ENCODE measurements at regions not wholly inside any gene's neighbourhood (a gene's known extent, or its start where the extent isn't known, plus 50 kb on each side); places are given as distances from the start of the nearest gene placed in this dataset.
"Not testable (repeated sequence)": the region's sequence is repeated elsewhere in the genome, so short reads cannot be mapped to it uniquely, and the experiment has no call there.

DNA sequence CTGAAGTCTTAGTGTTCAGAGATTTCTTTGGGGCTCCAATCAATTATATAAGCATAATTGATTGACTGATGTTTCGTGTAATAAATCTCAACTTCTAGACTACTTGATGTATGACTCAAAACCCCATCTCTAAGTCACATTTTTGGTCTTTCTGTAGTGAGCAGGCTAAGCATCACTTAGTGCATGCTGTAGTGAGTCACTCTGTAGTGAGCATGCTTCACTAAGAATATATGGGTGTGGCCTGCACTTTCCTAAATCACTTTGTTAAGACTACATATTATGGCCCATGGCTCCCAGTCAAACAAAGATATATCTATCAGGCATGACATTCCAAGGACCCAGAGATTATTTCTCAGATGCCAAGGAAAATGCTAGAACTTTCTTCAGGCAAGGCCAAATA is 909.4 kb upstream of the LRFN5 start:
- DNase-seq: no peak

DNA sequence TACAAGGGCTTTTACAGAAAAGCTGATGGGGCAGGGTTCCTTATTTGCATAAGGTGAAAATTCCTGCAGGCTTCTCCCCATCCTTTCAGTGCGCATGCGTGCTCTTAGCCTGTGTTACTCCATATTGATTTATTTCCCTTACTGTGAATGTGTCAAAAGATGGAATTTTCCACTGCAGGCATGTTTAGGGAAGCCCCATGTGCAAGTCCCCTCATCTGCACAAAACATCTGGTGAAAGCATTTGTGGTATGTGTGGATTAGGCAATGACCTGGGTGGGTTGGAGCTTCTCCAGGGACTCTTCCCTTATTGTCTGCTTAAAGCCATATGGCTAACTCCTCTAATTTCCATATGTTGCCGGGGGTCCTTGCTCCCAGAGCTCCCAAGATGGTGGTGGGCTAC is 912.7 kb upstream of the LRFN5 start:
- DNase-seq: peak in 2 of 3 donors; percentile 7 to 11

- DNase-seq: no peak
Observed at GRCh38 chr14:40691066-40691465, 915.6 kb upstream of the LRFN5 start.

- no peak for DNase-seq
Observed at GRCh38 chr14:40685764-40686163, 920.9 kb upstream of the LRFN5 start.

DNA sequence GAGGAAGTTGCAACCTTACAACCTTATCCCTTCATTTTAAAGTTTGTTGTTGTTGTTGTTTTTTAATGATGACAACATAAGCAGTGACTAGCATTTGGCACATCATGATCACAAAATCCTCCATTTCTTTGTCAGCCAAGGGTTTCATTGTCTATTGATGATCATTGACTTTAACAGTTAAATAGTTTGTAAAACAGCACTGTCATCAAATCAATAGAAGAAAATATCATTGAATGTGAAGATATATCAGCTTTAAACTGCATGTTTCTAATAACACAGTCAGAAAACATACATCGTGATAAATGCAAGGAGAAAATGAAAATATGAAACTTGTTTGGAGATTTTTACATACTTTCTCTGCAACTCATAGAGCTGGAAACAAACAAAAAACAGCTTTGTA is 922.3 kb upstream of the LRFN5 start:
- DNase-seq: no peak

GRCh38 chr14:40682131-40682913 is 924.4 kb upstream of the LRFN5 start:
- DNase-seq: peak in 1 of 3 donors; percentile 6

DNA sequence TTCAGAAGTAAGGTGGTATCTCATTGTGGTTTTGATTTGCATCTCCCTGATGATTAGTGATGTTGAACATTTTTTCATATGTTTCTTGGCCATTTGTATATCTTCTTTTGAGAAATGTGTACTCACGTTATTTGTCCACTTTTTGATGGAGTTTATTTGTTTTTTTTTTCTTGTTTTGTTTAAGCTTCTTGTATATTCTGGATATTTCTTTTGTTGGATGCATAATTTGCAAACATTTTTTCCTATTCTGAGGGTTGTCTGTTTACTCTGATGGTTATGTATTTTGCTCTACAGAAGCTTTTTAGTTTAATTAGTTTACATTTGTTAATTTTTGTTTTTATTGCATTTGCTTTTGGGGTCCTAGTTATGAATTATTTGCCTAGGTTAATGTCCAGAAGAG is 927.4 kb upstream of the LRFN5 start:
- no peak for DNase-seq

DNA sequence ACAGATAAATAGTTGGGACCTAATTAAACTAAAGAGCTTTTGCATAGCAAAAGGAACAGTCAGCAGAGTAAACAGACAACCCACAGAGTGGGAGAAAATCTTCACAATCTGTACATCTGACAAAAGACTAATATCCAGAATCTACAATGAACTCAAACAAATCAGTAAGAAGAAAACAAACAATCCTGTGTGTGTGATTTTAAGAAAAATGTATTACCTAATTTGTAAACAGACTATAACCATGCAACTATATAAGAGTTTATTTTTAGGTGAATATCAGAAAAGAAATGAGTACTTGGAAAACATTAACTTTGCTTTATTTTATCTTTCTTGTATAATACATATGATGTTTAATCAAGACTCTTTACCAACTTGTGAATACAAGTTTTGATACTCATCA is 929.5 kb upstream of the LRFN5 start:
- DNase-seq: not testable (repeated sequence)

GRCh38 chr14:40674502-40674901 is 932.2 kb upstream of the LRFN5 start:
- no peak for DNase-seq

- DNase-seq: no peak
Observed at GRCh38 chr14:40656311-40656710, 950.4 kb upstream of the LRFN5 start.

- no peak for DNase-seq
Observed at GRCh38 chr14:40652089-40652691, 954.5 kb upstream of the LRFN5 start.

DNA sequence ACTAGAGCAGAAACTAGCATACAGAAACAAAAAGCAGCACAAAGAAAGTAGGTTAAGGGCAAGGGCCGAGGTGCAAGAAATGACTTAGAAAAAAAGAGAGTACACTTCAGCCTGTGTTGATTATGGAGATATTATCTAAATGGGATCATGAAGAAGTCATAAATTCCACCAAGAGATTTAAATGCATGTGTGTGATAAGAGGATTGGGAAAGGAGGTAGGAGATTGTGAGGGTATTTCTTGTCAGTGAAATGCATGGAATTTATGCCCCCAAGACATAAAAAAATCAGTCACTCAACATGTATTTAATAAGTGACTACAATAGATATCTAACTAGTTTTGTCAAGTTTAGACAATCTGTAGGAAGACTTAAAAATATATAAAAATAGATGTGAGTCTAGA is 976.2 kb upstream of the LRFN5 start:
- no peak for DNase-seq

DNA sequence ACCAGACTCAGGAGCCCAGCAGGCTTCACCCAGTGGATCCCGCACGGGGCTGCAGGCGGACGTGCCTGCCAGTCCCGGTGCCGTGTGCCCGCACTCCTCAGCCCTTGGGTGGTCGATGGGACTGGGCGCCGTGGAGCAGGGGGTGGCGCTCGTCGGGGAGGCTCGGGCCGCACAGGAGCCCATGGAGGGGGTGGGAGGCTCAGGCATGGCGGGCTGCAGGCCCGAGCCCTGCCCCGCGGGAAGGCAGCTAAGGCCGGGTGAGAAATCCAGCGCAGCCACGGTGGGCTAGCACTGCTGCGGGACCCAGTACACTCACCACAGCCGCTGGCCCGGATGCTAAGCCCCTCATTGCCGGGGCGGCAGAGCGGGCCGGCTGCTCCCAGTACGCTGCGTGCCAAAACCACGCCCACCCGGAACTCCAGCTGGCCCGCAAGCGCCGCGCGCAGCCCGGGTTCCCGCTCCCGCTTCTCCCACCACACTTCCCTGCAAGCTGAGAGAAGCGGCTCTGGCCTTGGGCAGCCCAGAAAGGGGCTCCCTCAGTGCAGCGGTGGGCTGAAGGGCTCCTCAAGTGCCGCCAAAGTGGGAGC is 977.0 kb upstream of the LRFN5 start:
- DNase-seq: not testable (repeated sequence)

DNA sequence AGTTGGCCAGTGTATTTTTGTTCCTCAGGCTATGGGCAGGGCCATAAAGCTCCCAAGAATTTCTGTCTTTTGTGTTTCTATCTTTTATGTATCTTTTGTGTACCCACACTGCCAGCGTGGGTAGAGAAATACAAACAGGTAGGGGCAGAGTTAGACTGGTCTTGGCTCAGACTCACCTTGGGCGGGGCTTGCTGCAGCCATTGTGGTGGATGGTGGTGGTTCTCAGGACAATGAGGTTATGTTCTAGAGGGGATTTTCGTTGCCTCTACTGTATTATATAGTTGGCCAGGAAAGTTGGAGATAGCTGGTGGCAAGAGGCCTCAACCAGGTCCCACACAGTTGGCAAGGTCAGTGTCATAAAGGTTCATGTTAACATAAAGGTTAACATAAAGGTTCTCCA is 977.5 kb upstream of the LRFN5 start:
- no peak for DNase-seq

GRCh38 chr14:40623643-40624042 is 983.0 kb upstream of the LRFN5 start:
- DNase-seq: no peak

- DNase-seq: no peak
Observed at GRCh38 chr14:40618225-40618898, 988.3 kb upstream of the LRFN5 start.

- DNase-seq: no peak
Observed at GRCh38 chr14:40616579-40616978, 990.1 kb upstream of the LRFN5 start.

GRCh38 chr14:40601063-40601462 is 1005.6 kb upstream of the LRFN5 start:
- DNase-seq: no peak

DNA sequence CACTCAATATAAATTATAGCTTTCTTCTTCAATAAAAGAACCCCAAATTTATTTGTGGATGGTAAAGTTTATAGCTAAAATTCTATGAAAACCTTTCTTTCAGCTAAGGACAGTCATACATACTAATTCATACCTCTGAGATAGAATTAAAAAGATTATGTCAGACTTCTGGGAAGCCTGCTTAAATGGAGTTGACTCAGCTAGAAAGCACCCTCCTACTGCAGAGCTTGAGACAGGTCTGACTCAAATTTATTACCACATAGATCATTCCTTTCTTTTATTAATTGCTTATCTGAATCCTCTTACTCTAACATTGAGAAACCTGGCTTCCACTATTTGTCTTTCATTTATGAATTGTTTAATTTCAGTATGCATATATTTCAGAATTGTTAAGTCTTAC is 1007.0 kb upstream of the LRFN5 start:
- no peak for DNase-seq

DNA sequence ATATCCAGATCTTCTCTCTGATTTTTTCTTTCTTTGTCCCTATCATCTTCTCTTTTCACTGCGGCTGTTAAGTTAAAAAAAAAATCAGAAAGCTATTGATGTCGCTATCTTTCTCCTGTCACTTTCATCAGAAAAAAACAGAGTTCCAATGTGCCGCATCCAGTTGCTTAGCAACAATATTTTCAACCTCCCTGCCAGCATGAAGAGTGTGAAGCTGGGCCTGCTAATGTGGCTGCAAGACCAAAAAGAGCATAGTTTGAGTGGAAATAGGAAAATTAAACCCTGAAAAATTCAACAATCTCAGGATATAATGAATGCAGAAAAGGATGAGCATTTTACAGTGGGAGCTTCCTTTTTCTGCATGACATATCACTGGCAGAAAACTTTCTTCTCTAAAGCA is 1025.4 kb upstream of the LRFN5 start:
- DNase-seq: no peak

GRCh38 chr14:40576880-40577478 is 1029.7 kb upstream of the LRFN5 start:
- no peak for DNase-seq

DNA sequence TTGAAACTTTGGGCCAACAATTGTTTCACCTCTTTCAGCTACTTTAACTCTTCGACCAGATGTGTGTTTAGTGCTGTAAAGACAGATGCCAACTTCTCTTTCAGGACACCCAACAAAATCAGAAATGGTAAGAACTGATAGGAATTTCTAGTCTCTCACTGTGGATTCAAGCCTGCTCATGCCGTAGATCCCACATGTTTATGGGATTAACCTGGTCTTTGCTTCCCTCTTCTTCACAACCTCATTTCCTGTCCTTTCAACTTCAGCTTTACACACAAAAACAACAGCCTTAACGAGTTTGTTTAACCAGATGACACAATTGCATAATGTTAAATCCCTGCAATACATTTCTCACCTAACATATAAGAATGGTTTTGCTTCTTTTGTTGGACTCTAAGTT is 1031.9 kb upstream of the LRFN5 start:
- no peak for DNase-seq
